HG03097 (cell line): ENCODE measurements at regions not wholly inside any gene's neighbourhood (a gene's known extent, or its start where the extent isn't known, plus 50 kb on each side); places are given as distances from the start of the nearest gene placed in this dataset.

Experiments
- ATAC-seq: cut with Tn5 transposase; IDR thresholded peaks from one replicate; pipeline ENCODE4 v1.9.1; 2021; ENCODE audit not compliant: unreplicated experiment, low FRiP score

DNA sequence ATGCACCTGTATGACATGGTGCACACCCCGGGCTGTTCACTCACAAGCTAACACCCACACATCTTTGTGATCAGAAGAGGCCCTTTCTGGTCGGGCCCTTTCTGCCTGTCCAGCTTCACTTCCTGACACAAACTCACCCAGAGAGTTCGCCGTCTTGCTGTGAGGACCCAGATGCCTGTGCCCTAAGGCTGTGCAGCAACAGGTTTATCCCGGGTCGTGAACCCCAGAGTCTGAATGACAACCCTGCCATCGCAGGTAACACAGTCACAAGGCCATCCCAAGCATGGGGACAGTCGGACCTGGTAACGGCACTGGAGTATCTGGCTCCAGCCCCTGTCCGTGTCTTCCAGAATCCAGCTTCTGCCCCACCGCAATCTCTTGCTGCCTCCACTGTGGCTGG is 235.1 kb downstream of the BUD13 start:
- ATAC-seq, result no peak

DNA sequence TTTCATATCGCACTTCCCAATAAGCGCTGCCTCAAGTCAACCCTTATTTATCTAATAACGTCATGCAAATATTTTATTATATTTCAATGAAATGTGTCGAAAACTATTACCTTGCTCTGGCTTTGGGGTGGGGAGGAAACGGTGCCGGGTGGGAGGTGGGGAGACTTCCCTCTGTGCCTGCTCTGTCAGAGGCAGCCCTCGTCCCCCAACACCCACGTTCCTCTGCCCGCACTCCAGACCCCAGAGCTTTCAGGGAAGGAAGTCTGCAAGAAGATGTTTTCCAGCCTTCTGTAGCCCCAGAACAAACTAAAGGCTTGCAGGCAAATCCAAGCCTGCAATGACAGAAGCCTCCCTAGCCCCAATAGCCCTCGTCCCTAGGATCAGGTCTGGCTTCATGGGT is 235.7 kb downstream of the BUD13 start:
- ATAC-seq, result no peak

- ATAC-seq, result no peak
Measured at GRCh38 chr11:116536416-116536815, 236.4 kb downstream of the BUD13 start.

DNA sequence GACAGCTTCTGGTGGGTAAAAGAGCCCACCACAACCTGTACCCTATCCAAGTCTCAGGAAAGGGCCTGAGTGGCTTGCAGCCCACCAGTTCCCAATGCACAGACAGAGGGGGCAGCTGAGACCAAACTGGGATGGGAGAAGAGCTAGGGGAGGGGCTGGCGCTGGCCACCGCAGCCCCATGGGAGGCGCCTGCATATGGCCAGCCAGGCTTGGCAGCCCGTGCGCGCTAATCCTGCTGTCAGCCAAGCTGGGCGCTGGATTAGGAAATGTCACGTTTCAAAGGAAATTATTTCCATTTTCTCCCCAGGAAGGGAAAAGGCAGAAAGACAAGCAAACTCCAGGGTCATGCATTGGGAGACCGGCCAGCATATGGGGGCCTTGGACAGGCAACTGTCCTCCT is 236.8 kb downstream of the BUD13 start:
- ATAC-seq, result no peak

DNA sequence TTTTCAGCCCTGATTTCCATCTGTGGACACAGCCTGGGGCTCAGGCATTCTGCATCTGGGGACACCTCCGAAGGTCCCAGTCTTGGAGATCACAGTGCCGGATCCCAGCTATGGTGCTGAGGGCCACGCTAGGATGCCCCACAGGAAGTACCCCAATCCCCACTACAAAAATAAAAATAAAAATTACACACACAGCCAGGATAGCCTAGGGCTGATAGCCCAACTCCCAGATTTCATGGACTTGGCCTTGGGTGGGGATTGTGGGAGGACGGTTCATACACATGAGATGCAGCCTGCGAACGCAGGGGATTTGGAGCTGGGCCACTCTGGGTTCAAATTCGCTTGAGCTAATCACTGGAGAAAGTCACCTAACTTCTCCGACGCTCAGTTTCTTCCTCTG is 237.7 kb downstream of the BUD13 start:
- no peak for ATAC-seq

DNA sequence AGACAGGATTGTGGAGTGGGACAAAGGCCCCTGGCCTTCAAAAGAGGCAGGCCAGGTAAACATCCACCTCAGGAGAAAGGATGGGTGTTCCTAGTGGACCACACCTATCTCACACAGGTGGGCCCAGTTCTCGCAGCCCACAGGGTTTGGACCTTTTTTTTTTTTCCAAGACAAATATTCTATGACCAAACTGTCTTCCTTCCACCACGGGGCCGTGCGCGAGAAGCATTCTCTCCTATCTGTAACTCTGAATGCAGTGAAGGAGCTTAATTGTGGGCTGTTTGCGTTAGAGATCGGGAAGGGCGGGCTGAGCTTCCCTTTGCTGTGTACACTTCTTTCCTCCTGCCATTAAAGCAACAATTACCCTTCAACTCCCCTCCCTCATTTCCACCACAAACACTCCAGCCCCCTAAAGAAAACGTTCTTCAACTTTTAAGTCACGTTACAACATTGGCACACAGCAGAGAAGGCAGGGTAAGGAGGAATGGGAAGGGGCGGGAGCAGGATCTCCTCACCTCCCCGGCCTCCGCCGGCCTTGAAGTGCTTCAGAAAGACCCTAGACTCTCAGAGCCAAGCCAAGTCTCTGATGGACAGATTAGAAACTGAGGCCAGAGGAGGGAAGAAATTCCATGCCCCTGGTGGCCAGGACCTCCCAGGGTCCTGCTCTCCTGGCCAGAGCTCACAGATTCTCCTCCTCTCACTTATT is 238.4 kb downstream of the BUD13 start:
- no peak for ATAC-seq

DNA sequence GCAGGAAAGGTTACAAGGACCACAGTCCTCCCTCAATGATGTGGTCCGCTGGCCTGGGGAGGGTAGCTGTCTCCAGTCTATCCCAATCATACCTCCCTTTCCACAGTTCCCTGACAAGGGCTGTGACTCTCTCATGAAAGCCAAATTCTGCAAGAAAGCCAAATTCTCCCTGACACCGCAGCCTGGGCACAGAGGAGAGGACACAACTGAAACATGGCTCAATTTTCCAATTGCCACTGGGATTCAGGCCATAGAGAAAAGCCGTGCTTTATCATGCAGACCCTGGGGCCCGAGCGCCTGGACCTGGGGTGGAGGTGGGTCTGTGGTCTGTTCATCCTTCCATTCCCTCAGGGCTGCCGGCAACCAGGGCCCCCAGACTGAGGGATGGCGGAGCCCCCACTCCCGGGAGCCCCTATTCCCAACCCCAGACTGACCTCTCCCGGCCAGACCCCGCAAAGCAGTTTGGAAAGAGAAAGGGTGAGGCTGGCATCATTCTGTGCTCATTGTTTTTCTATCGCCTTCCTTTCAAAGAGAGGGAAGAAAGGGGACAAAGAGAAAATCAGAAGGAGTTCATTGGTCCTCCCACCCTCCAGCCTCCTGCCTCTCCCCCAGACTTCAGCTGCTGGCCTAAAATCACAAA is 239.5 kb downstream of the BUD13 start:
- ATAC-seq, result no peak

DNA sequence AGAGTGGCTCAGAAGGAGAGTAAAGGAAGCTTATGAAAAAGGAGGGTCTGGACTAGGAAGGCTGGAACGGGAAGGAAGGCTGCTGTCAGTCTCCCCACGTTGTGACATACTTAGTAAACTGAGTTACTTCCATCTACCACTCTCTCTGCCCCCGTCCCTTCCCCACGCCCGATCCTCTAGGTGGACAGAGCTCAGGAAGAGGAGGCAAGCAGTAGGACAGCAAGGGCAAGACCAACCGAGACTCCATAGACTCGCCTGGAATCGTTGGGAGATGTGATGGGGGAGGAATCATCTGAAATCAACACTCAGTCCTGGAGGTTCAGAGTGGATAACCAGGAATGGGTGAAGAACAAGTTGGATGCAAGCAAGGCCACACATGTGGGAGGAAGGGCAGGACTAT is 240.7 kb downstream of the BUD13 start:
- ATAC-seq, result no peak

DNA sequence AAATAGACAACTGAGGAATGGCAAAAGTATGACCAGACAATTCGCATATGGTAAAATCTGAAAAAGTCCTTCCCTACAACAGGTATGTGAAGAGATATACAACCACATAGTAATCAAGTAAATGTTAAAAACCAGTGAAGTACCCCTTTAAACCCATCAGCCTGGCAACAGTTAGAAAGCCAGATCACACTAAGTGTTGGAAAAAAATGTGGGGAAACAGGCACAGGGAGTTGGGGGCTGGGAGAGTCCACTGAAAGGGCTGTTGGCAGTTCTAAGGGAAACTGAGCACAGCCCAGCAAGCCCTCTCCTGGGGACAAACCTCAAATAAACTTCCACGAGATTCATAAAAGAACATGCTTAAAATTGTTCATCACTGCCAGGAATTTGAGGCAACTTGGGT is 242.1 kb downstream of the BUD13 start:
- ATAC-seq, result no peak

GRCh38 chr11:116529271-116529670 is 243.5 kb downstream of the BUD13 start:
- ATAC-seq, result no peak

GRCh38 chr11:116527180-116527991 is 245.4 kb downstream of the BUD13 start:
- no peak for ATAC-seq

- no peak for ATAC-seq
Measured at GRCh38 chr11:116525961-116526495, 246.8 kb downstream of the BUD13 start.

DNA sequence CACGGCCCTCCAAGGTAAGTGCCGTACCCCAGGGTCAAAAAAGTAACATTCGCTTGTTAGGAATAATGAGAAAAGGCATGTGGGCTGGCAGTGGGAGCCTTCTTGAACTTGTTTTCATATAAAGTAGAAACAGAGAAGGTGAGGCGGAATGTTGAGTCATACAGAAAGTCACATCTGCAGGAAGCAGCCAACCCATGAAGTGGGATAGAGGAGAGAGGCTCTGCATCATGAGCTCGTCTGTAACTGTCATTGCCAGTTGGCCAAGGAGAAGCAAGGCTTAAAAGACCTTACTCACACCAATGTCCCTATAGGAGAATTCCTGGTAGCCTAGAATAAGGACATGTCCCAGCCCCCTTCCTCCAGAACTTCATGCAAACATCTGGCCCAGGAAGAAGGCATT is 253.3 kb downstream of the BUD13 start:
- ATAC-seq, result no peak

DNA sequence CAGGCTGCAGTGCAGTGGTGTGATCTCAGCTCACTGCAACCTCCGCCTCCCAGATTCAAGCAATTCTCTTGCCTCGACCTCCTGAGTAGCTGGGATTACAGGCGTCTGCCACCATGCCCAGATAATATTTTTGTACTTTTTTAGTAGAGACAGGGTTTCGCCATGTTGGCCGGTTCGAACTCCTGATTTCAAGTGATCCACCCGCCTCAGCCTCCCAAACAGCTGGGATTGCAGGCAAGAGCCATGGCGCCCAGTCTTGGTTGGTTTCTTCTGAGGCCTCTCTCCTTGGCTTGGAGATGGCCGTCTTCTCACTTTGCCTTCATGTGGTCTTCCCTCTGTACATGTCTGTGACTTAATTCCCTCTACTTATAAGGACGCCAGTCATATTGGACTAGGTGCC is 254.6 kb downstream of the BUD13 start:
- ATAC-seq, result no peak

DNA sequence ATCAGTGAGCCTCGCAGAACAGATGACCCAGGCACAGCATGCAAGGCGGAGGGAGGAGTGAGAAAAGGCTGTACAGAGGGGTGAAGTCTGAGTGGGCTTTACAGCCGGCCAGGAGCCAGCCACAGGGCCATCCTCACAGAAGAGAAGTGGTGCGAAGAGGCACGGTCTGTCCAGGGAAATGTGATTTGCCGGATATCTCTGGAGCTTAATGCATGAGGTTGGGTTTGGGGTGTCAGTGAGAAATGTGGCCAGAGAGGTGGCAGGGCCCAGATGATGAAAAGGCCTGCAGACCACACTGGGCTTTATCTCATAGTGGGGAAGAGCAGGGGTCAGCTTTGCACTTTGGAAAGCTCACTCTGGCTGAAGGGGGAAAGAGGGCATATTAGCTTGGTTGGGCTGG is 255.2 kb downstream of the BUD13 start:
- no peak for ATAC-seq

DNA sequence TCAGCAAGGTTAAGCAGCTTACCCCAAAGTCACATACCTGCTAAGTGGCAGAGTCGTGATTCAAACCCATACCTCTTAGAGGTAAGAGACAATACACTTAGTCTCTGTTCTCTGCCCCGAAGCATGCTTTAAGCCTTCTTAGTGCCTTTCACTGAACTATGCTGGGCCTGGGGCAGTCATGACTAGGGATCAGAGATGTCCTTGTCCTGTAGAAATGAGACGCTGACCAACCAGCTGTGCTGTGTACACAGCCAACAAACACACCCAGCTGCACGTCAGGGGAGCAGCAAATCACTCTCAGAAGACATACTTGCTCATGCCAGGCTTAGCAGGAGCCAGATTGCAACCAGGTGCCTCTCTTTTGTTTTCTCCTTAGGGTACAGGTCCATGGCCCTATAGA is 255.7 kb downstream of the BUD13 start:
- no peak for ATAC-seq

DNA sequence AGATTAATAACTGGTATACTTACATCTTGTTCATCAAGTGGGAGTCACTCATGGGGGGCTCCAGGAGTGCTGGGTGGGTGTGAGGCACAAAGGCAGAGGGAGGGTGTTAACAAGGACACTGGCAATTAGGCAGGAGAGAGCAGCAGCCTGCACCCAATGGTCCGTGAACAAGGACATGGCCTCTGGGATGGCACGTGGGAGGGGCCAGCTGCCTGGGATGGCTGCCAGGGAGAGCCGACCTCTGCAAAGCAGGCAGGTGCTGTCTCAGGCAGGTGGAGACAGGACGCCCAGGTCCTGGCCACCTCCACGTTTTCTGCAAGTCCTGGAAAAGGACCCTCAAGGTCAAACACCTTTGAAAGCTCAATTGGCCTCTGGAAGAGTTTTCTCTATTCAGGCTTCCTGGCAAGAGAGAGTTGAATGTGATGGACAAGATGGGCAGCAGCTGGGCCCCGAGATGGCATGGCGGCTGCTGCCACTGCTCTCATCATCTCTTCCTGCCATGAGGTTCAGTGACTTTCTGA is 257.1 kb downstream of the BUD13 start:
- ATAC-seq, result no peak

GRCh38 chr11:116513894-116514293 is 258.9 kb downstream of the BUD13 start:
- no peak for ATAC-seq

DNA sequence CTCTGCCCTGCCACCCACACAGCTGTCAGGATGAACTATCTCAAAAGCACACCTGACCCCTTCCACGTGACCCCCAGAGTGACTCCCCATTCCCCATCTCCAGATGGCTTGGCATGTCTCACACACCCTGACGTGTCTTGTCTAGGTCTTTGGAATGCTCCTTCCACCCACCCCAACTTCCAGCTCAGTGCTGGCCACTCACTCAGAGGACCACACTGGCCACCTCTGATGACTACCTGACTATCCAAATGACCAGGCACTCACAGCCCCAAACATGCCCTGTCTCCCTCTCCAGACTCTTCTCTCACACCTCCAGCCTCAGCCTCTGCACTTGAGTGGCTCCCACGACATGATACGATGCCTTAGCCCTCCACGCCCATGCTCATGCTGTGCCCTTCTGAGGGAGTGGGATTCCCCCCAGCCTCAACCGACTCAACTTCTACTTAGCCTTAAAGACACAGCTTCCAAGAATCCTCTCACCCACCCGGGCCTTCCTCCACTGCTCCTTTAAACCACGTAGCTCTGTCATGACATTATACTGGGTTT is 259.4 kb downstream of the BUD13 start:
- ATAC-seq, result no peak

- ATAC-seq, result no peak
Measured at GRCh38 chr11:116512841-116513240, 259.9 kb downstream of the BUD13 start.

GRCh38 chr11:116511684-116512083 is 261.1 kb downstream of the BUD13 start:
- ATAC-seq, result no peak
